Fibroblast of mammary gland (primary cell): ENCODE measurements at regions not wholly inside any gene's neighbourhood (a gene's known extent, or its start where the extent isn't known, plus 50 kb on each side); places are given as distances from the start of the nearest gene placed in this dataset.
"Not testable (repeated sequence)": the region's sequence is repeated elsewhere in the genome, so short reads cannot be mapped to it uniquely, and the experiment has no call there.

Source experiments
- DNase-seq: peaks from one replicate; pipeline ENCODE4 v3.0.0-alpha.2; 2010; ENCODE audit warnings: low read depth
- H3K4me3 ChIP-seq: 2 replicates; pipeline ENCODE4 v1.5.1; 2011; ENCODE audit warnings: low read depth, mild to moderate bottlenecking, low read length, moderate library complexity; ENCODE audit not compliant: control insufficient read depth
- TF ChIP-seq, protein P1 (sequence below): conservative IDR thresholded peaks from 2 replicates; pipeline ENCODE4 v1.5.1; 2011; ENCODE audit warnings: low read depth, low read length, inconsistent platforms; ENCODE audit not compliant: control insufficient read depth, insufficient read depth

DNA sequence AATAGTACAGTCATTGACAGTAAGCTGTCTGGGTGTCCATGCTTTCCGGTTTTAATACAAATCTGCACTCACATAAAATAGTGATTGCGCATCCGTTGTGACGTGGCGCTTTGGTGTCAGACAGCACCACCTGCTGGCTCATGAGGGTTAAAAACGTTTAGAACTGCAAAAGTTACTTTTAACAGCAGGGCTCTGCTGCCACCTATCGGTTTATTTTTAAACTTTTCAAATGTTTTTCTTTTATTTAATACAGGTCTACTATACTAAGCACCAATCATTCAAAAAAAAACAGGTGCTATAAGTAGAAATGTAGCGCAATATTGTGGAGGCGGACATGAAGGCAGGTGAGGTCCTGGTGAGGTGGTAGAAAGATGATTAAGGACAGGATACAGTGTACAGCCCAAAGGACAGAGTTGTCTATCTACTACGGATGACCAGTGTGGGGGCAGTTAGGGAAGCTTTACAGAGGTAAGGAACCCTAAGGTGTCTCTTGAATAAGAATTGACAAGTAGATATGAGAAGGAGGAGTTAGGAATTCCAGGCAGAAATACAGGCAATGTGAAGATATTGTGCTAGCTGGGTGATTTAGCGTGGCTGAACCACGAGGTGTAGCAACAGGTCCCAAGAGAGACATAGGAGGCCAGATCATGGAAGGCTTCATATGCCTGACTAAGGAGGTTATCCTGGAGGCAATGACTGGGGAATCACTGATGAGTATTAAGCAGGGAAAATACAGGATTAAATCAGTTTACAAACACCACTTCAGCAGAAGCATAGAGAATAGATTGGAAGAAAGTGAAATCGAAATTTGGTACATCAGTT, 91.5 kb upstream of the PRB2 start:
- DNase-seq, result peak; percentile 90
- TF ChIP-seq, protein P1, sequence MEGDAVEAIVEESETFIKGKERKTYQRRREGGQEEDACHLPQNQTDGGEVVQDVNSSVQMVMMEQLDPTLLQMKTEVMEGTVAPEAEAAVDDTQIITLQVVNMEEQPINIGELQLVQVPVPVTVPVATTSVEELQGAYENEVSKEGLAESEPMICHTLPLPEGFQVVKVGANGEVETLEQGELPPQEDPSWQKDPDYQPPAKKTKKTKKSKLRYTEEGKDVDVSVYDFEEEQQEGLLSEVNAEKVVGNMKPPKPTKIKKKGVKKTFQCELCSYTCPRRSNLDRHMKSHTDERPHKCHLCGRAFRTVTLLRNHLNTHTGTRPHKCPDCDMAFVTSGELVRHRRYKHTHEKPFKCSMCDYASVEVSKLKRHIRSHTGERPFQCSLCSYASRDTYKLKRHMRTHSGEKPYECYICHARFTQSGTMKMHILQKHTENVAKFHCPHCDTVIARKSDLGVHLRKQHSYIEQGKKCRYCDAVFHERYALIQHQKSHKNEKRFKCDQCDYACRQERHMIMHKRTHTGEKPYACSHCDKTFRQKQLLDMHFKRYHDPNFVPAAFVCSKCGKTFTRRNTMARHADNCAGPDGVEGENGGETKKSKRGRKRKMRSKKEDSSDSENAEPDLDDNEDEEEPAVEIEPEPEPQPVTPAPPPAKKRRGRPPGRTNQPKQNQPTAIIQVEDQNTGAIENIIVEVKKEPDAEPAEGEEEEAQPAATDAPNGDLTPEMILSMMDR, result peak; percentile 97

DNA sequence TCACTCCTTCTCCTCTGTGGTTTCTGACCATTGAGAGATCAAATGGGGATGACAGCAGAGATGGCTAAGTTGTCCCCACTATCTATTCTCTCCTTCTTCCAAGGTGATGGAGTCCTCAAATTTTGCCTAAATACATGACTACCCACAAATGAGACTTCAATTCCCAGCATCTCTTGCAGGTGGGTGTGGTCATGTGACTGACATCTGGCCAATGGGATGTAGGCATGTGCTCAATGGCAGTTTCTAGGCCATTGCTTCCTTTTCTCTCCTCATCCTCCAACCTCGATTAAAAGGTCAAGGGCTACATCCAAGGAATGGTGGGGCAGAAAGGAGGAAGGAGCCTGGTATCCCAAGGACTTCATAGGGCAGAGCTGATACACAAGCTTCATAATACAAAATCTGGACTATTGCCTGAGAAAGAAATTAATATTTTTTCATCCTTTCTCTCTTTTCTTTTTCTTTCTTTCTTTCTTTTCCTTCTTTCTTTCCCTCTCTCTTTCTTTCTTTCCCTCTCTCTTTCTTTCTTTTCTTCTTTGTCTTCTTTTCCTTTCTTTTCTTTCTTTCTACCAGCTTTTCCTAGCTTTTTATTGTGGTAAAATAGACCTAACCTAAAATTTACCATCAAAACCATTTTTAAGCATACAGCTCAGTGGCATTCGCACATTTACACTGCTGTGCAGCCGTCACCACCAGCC, 100.9 kb upstream of the PRB2 start:
- no peak overlapping the region for H3K4me3 ChIP-seq
- TF ChIP-seq, protein P1, result no peak
- no peak for DNase-seq

More for the DNA sequence above, 91.5 kb upstream of the PRB2 start:
- no peak overlapping the region for H3K4me3 ChIP-seq

DNA sequence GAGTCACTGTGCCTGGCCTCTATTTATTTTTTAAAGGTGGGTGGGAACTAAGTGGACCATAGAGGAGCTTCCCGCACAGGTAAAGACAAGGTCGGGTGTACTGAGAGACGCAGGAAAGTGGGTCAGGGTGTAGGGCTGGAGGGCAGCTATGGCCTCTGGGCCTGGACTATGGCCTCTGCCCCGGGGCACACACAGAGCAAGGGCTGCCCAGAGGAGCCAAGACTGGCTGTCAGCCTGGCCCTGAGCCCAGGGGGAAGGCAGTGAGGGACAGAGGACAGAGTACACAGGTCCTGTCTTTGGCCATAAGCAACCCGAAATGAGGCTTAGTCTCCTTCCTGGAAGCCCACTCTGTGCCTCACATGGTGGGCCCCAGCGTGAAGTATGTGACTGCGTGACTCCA, 102.1 kb upstream of the PRB2 start:
- TF ChIP-seq, protein P1, result no peak
- H3K4me3 ChIP-seq, result no peak overlapping the region
- DNase-seq, result no peak

DNA sequence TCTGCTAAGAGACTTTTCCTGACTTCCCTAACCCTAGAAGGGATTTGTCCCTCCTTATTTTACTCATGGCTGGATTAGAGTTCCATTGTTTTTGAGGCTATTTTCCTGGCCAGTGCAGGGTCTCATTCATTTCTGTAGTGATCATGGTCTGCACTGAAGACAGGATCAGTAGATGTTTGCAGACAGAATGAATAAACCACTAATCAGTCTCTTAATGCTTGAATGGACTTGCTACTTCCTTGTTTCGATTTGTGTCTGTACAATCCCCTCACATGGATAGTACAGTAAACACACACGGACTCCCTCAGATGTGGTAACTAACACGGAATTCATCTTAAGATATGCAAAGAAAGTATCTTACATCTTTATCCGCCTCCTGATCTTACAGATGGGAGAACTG, 102.6 kb upstream of the PRB2 start:
- H3K4me3 ChIP-seq, result no peak overlapping the region
- TF ChIP-seq, protein P1, result no peak
- DNase-seq, result no peak

DNA sequence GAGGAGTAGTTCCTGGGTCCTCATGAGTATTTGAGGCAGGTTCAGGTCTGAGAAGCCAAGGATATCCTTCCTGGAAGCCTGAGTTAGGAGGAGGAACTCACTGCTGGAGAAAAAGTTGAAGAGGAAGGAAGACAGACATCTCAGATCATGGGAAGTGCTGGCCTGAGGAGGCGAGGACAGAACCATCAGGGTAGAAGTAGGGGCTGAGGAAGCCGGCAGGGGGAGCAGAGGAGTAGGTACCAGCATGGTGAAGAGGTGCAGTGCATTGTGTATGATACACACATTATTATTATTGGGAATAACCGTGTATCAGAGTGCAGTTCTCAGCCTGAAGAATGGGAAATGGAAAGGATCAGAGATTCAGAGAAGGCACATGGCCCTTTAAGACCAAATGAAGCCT, 103.2 kb upstream of the PRB2 start:
- TF ChIP-seq, protein P1, result peak; percentile 16
- H3K4me3 ChIP-seq, DNase-seq: not testable (repeated sequence)

DNA sequence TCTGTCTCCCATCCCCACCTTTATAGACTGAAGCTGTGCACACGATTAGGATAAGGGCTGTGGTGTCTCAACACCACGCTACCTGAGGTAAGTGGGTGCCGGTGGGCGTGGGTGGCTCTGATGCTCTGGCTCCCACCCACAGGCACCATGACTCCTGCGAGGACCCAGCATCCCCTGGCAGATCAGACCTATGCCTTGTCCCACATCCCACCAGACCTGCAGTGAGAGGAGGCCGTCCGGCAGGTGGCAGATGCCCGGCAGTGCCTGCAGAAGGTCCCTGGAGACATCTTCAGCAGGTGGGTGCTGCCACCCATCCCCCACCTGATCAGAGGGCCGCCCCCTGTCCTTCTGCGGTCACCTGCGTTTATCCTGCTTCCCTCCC, 104.4 kb upstream of the PRB2 start:
- TF ChIP-seq, protein P1, result no peak
- no peak for DNase-seq
- H3K4me3 ChIP-seq, result no peak overlapping the region
